Keratinocyte (primary cell): ENCODE measurements at regions not wholly inside any gene's neighbourhood (a gene's known extent, or its start where the extent isn't known, plus 50 kb on each side); places are given as distances from the start of the nearest gene placed in this dataset.

Experiments used
- EZH2 ChIP-seq: IDR thresholded peaks from one replicate; pipeline ENCODE4 v1.6.1; 2012; ENCODE audit warnings: inconsistent platforms, mild to moderate bottlenecking, low read length, moderate library complexity
- TF ChIP-seq, protein P1 (sequence below), 3 experiments: IDR thresholded peaks in 1 of 3; conservative IDR thresholded peaks in 1 of 3; optimal IDR thresholded peaks in 1 of 3; 2 replicates in 2 of 3; 3 replicates in 1 of 3; pipeline versions ENCODE3 to v1.5.1; 2011; ENCODE audit warnings: low read length in 3 of 3, mild to moderate bottlenecking in 3 of 3, moderate library complexity in 2 of 3, control low read depth in 1 of 3, inconsistent platforms in 1 of 3; ENCODE audit not compliant: insufficient read depth in 2 of 3; ENCODE audit errors: extremely low read depth in 1 of 3

DNA sequence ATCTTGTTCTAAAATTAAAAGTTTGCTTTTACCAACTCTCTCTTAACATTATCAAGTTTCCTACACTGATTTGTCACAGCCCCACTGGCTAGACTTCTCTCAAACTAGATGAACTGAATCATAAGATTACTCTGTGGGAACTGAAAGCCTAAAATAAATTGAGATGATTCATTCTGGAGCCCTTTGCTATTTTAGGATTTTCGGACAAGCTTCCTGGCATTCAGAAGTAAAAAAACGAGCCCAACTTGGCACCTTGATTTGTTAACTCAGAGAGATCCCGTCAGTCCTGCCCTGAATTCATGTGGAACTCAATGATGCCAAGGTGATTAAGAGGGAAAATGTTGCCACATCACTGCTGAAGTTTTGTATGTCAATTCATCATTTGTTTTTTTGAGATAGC, 122.0 kb upstream of the NRSN1 start:
- TF ChIP-seq, protein P1, sequence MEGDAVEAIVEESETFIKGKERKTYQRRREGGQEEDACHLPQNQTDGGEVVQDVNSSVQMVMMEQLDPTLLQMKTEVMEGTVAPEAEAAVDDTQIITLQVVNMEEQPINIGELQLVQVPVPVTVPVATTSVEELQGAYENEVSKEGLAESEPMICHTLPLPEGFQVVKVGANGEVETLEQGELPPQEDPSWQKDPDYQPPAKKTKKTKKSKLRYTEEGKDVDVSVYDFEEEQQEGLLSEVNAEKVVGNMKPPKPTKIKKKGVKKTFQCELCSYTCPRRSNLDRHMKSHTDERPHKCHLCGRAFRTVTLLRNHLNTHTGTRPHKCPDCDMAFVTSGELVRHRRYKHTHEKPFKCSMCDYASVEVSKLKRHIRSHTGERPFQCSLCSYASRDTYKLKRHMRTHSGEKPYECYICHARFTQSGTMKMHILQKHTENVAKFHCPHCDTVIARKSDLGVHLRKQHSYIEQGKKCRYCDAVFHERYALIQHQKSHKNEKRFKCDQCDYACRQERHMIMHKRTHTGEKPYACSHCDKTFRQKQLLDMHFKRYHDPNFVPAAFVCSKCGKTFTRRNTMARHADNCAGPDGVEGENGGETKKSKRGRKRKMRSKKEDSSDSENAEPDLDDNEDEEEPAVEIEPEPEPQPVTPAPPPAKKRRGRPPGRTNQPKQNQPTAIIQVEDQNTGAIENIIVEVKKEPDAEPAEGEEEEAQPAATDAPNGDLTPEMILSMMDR (optimal IDR thresholded peaks at IDR 0.05 in 1 of 3, IDR thresholded peaks at IDR 0.05 in 1 of 3, conservative IDR thresholded peaks at IDR 0.05 in 1 of 3; ENCODE audit: extremely low read depth in 1 of 3, insufficient read depth in 2 of 3, low read length in 3 of 3), result no peak
- TF ChIP-seq EZH2, result no peak
